Natural killer cell (primary cell): ENCODE measurements at regions not wholly inside any gene's neighbourhood (a gene's known extent, or its start where the extent isn't known, plus 50 kb on each side); places are given as distances from the start of the nearest gene placed in this dataset.
"Not testable (repeated sequence)": the region's sequence is repeated elsewhere in the genome, so short reads cannot be mapped to it uniquely, and the experiment has no call there.

Experiments
- ATAC-seq, 3 donors: fragments of 150-1000 bp in 2 of 3; fragments of 200-7000 bp in 1 of 3; cut with Tn5 transposase; 1 replicate in 1 of 3; 2 replicates in 2 of 3; pipeline ENCODE4 v1.10.0; 2021; ENCODE audit warnings: mild to moderate bottlenecking in 2 of 3, moderate library complexity in 2 of 3
- DNase-seq, 2 donors: peaks; one replicate each; pipeline versions ENCODE4 v3.0.0 to v3.0.0-alpha.2; 2013 to 2021; ENCODE audit warnings: mixed read lengths in 1 of 2
- H3K27ac ChIP-seq: one replicate; pipeline ENCODE4 v1.5.1; 2013; ENCODE audit warnings: mild to moderate bottlenecking, low read length
- H3K27me3 ChIP-seq: one replicate; pipeline ENCODE4 v1.6.1; 2013; ENCODE audit warnings: low read length; ENCODE audit not compliant: control insufficient read depth, insufficient read depth
- H3K36me3 ChIP-seq: one replicate; pipeline ENCODE4 v1.6.1; 2013; ENCODE audit warnings: low read length; ENCODE audit not compliant: control insufficient read depth, insufficient read depth
- H3K4me1 ChIP-seq: one replicate; pipeline ENCODE4 v1.6.1; 2013; ENCODE audit warnings: low read length; ENCODE audit not compliant: control insufficient read depth, insufficient read depth
- H3K4me3 ChIP-seq: one replicate; pipeline ENCODE4 v1.5.1; 2013; ENCODE audit warnings: low read length
- H3K9me3 ChIP-seq: one replicate; pipeline ENCODE4 v1.6.1; 2013; ENCODE audit warnings: low read length; ENCODE audit not compliant: control insufficient read depth, insufficient read depth
- H3K27ac Mint-ChIP-seq, 2 donors: one replicate each; pipeline ENCODE4 v1.8.0; 2022; ENCODE audit warnings: mild to moderate bottlenecking in 2 of 2, mixed read lengths in 2 of 2, moderate library complexity in 1 of 2
- H3K27me3 Mint-ChIP-seq, 2 donors: one replicate each; pipeline ENCODE4 v1.8.0; 2022; ENCODE audit warnings: low read depth in 2 of 2, mixed read lengths in 2 of 2
- H3K36me3 Mint-ChIP-seq: one replicate; pipeline ENCODE4 v1.8.0; 2022; ENCODE audit warnings: mixed read lengths
- H3K4me1 Mint-ChIP-seq, 2 donors: one replicate each; pipeline ENCODE4 v1.8.0; 2022; ENCODE audit warnings: mixed read lengths in 2 of 2
- H3K4me3 Mint-ChIP-seq: one replicate; pipeline ENCODE4 v1.8.0; 2022; ENCODE audit warnings: mild to moderate bottlenecking, moderate library complexity, mixed read lengths
- H3K9me3 Mint-ChIP-seq, 2 donors: one replicate each; pipeline ENCODE4 v1.8.0; 2022; ENCODE audit warnings: mixed read lengths in 2 of 2
- WGBS: methylation state at CpG from one replicate; pipeline ENCODE4 v1.1.7; 2013; ENCODE audit warnings: missing lambda C conversion rate; ENCODE audit not compliant: insufficient coverage; 5-methylcytosine and 5-hydroxymethylcytosine counted together
- intact Hi-C: fragments of 100-400 bp; cut with micrococcal nuclease; formaldehyde crosslinking; loops from one replicate; pipeline ENCODE4 v1.14.2; 2022
- TF ChIP-seq, protein P1 (sequence below): fragments of 200-600 bp; IDR thresholded peaks from one replicate; pipeline ENCODE4 v1.8.0; 2022; ENCODE audit warnings: antibody characterized with exemption

DNA sequence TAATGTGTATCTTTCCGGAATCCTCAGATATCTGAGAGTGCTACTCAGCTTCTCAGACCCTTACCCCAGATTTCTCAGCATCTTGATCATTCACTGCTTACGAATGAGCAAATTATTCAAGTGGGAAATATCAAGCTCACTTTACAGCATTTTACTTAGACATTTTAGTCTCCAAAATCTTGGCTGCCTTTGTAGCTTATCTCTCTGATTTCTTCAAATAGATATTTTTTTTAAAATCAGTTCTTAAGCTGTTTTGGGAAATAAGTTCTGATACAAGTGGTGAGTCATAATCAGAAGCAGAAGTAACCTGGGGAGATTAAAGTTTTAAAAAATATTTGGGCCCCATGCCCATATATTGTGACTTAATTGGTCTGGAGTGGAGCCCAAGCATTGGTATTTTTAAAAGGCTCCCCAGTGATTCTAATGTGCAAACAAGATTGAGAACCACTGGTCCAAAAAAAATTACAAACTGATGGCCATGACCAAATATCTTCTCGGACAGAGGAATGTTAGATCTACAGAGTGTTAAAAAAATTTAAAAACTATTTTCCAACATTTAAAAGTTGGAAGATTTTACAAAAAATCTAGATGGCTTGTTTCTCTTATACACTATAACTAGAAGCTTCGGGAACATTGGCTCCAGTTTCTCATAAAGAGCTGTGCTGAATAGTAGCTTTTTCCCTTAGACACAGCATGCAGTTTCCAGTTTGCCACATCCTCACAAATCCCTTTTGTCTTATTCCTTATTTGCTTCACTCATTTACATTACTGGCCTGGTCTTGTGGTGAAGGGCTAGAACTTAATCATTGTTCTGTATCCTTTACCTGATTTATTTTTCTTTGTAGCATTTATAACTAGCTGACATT, 87.8 kb upstream of the BMAL1 start:
- TF ChIP-seq, protein P1, sequence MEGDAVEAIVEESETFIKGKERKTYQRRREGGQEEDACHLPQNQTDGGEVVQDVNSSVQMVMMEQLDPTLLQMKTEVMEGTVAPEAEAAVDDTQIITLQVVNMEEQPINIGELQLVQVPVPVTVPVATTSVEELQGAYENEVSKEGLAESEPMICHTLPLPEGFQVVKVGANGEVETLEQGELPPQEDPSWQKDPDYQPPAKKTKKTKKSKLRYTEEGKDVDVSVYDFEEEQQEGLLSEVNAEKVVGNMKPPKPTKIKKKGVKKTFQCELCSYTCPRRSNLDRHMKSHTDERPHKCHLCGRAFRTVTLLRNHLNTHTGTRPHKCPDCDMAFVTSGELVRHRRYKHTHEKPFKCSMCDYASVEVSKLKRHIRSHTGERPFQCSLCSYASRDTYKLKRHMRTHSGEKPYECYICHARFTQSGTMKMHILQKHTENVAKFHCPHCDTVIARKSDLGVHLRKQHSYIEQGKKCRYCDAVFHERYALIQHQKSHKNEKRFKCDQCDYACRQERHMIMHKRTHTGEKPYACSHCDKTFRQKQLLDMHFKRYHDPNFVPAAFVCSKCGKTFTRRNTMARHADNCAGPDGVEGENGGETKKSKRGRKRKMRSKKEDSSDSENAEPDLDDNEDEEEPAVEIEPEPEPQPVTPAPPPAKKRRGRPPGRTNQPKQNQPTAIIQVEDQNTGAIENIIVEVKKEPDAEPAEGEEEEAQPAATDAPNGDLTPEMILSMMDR = no peak
- Mint-ChIP-seq H3K36me3 (peaks cover 10% of the 10 kb centered on the region), H3K27ac (no peak overlapping the region), H3K4me3 (no peak overlapping the region), H3K9me3 (peaks cover 4 to 13% of the 10 kb centered on the region in 2 donors), H3K27me3 (peaks cover 15 to 32% of the 10 kb centered on the region in 2 donors), H3K4me1 (no peaks in the 10 kb centered on the region)
- no peak overlapping the region for H3K4me3 ChIP-seq
- H3K27ac ChIP-seq = no peak overlapping the region
- ATAC-seq (no peak), DNase-seq (no peak)
- intact Hi-C loops = no loop called here
- no peaks in the 10 kb centered on the region for H3K27me3 ChIP-seq
- H3K9me3 ChIP-seq = no peaks in the 10 kb centered on the region
- H3K4me1 ChIP-seq = no peaks in the 10 kb centered on the region
- 84% methylated on average over 3 of the region's 4 CpGs for WGBS
- H3K36me3 ChIP-seq = no peaks in the 10 kb centered on the region

DNA sequence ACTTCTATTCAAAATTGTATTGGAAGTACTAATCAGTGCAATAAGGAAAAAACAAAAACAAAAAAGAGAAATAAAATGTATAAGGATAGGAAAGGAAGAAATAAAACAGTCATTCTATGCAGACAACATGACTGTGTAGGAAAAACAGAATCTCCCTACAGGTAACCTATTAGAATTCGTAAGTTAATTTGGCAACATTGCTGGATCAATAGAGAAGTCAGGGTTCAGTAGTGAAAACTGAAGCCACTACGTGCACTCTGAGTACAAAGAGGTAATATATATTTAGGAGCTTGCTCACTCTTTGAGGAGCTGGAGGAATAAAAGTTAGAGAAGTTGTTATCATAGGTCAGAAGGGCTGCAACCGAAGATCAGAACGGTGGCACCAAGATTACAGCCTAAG, 84.0 kb upstream of the BMAL1 start:
- H3K9me3 Mint-ChIP-seq = peaks cover under 1 to 6% of the 10 kb centered on the region in 2 donors
- peaks cover 29% of the 10 kb centered on the region for H3K36me3 Mint-ChIP-seq
- no peaks in the 10 kb centered on the region for H3K4me1 Mint-ChIP-seq
- ATAC-seq = no peak
- DNase-seq = no peak
- no peaks in the 10 kb centered on the region for H3K27me3 ChIP-seq
- no peak overlapping the region for H3K27ac ChIP-seq
- H3K27me3 Mint-ChIP-seq = peaks cover 17 to 50% of the 10 kb centered on the region in 2 donors
- TF ChIP-seq, protein P1 = no peak
- H3K4me3 Mint-ChIP-seq = no peak overlapping the region
- H3K4me1 ChIP-seq = no peaks in the 10 kb centered on the region
- H3K27ac Mint-ChIP-seq = no peak overlapping the region
- 84% methylated on average over 4 of the region's 4 CpGs for WGBS
- H3K9me3 ChIP-seq = peaks cover 8% of the 10 kb centered on the region
- intact Hi-C loops = no loop called here
- H3K36me3 ChIP-seq = no peaks in the 10 kb centered on the region
- H3K4me3 ChIP-seq = no peak overlapping the region

DNA sequence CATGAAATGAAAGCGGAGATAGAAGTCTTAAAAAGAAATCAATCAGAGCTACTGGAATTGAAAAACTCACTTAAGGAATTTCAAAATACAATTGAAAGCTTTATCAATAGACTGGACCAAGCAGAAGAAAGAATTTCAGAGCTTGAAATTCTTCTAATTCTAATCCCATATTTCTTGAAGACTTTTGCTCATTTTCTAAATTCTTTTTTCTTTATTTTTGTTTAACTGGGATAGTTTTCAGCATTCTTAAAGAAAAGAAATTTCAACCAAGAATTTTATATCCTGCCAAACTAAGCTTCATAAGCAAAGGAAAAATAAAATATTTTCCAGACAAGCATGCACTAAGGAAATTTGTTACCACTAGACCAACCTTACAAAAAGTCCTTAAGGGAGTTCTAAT, 80.2 kb upstream of the BMAL1 start:
- H3K4me3 Mint-ChIP-seq, H3K27ac Mint-ChIP-seq, ATAC-seq, H3K9me3 ChIP-seq, H3K4me1 ChIP-seq, H3K9me3 Mint-ChIP-seq, DNase-seq, H3K27ac ChIP-seq, H3K36me3 ChIP-seq, H3K4me3 ChIP-seq, H3K27me3 ChIP-seq, intact Hi-C loops, H3K4me1 Mint-ChIP-seq: not testable (repeated sequence)
- peaks cover 36% of the 10 kb centered on the region for H3K36me3 Mint-ChIP-seq
- no CpG with 5 or more reads among the region's 1 CpG for WGBS
- peaks cover 14 to 58% of the 10 kb centered on the region in 2 donors for H3K27me3 Mint-ChIP-seq

DNA sequence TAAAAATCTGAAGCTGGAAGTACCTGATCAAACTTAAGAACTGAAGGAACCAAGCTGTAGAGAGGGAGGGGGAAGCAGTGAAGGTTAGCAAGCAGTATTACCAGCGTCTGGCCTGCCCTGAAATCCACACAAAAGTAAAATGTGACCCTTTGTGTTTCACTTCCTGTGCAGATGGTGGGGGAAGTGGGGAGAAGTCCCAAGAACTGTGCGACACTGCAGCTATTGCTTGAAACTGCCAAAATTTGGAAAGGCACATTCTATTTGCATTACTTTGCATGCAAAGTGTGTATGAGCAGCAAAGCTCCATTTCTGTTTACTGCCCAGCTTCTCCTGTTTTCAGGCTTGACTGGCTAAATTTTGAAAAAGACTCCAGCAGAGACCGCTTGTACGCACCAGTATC, 72.1 kb upstream of the BMAL1 start:
- Mint-ChIP-seq H3K27ac (no peak overlapping the region), H3K9me3 (no peaks in the 10 kb centered on the region), H3K36me3 (no peaks in the 10 kb centered on the region), H3K4me1 (peaks cover 14 to 15% of the 10 kb centered on the region in 2 donors), H3K27me3 (peaks cover 9 to 17% of the 10 kb centered on the region in 2 donors), H3K4me3 (no peak overlapping the region)
- Histone ChIP-seq H3K27ac (no peak overlapping the region), H3K9me3 (no peaks in the 10 kb centered on the region), H3K4me3 (no peak overlapping the region), H3K36me3 (no peaks in the 10 kb centered on the region), H3K4me1 (peaks cover 9% of the 10 kb centered on the region), H3K27me3 (no peaks in the 10 kb centered on the region)
- DNase-seq (no peak), ATAC-seq (no peak)
- intact Hi-C loops = no loop called here
- TF ChIP-seq, protein P1 = no peak
- WGBS = 60% methylated on average over 4 of the region's 4 CpGs
